T-helper 1 cell treated with Interleukin-12 subunit alpha and Interleukin-12 subunit beta and Interleukin-4 antibody, amounts not matched to agents 30 ng/mL and 1 ng/mL, for 36 hours (primary cell): ENCODE measurements at regions not wholly inside any gene's neighbourhood (a gene's known extent, or its start where the extent isn't known, plus 50 kb on each side); places are given as distances from the start of the nearest gene placed in this dataset.

Experiments used
- intact Hi-C: fragments of 100-400 bp; cut with micrococcal nuclease; formaldehyde crosslinking; loops from one replicate; pipeline ENCODE4 v1.15.1; 2024

DNA sequence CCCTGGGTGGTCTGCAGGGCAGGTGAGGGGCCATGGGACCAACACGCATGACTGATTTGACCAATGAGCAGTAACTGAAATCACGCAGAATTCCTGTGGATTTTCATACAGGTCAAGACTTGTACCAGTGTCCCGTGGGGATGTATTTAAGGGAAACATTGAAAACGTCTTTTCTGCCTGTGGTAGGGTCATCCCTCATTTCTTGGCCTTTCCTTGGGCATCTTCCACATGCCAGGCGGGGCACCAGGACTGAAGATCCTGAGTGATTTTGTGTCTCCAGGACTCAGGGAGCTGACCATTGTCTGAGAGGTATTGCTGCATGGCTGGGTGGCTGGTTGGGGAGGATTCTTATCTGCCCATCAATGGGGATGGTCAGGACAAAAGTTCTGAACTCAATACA lies 289.0 kb downstream of the GLRX3 start:
- intact Hi-C loops: no loop called here

GRCh38 chr10:130425881-130426435 lies 289.8 kb downstream of the GLRX3 start:
- intact Hi-C loops: no loop called here

- intact Hi-C loops: no loop called here
These were observed 291.1 kb downstream of the GLRX3 start for GRCh38 chr10:130427216-130427722.

DNA sequence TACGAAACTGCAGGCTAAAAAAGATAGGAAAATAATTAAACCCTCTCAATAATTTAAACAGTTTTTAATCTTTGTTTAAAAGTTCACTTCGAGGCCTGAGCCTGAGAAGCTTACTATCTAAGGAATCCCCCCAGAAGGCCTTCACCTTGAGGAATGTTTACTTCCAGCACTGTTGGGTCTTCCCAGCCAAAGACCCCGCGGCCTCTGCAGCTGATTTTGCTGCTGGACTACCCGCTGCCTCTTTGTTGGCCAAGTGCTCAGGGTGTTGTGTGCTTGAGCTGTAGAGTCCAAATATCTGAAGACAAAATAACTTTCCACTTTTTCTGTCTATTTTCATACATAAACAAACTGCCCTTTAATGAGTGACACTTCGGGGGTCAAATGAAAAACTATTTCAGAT lies 292.7 kb downstream of the GLRX3 start:
- intact Hi-C loops: no loop called here

GRCh38 chr10:130429809-130430208 lies 293.6 kb downstream of the GLRX3 start:
- intact Hi-C loops: no loop called here

DNA sequence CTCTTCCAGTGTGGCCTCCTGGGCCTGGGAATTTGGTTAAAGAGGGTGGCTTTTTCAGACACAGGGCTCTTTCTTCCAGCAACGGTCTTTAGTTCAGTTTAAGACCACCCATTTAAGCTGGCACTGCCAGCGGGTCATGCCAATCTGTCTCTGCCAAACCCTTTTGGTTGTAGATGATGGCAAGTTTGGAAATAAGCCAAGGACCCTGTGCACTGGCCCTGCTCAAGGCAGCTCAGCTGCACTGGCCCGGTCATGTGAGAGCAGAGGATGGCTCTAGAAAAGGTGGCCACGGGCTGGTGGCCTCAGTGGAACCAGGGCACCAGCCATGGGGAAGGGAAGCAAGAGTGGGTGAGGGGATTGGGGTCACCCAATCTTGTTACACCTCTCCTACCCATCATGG lies 294.1 kb downstream of the GLRX3 start:
- intact Hi-C loops: no loop called here

- intact Hi-C loops: no loop called here
These were observed 294.9 kb downstream of the GLRX3 start for GRCh38 chr10:130430852-130431704.

DNA sequence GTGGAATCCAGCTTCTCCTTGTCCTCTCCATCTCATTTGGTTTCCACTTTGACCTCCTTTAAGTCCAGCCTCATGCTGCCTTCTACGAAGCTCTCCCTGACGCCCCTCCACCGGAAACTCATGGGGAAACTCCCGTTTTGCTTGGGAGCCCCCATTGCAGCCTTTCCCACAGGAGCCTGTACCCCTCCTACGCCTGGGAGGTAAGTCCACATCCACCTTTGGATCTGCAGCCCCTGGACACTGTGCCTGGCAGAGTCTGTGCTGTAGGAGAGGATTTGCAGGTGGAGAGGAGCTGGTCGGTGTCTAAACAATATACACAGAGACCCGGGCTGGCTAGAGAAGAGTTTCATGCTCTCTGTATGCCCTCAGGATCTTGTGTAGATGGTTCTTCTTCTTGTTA lies 296.1 kb downstream of the GLRX3 start:
- intact Hi-C loops: no loop called here

- intact Hi-C loops: no loop called here
These were observed 296.7 kb downstream of the GLRX3 start for GRCh38 chr10:130432850-130433249.

GRCh38 chr10:130434446-130435385 lies 298.5 kb downstream of the GLRX3 start:
- intact Hi-C loops: no loop called here

DNA sequence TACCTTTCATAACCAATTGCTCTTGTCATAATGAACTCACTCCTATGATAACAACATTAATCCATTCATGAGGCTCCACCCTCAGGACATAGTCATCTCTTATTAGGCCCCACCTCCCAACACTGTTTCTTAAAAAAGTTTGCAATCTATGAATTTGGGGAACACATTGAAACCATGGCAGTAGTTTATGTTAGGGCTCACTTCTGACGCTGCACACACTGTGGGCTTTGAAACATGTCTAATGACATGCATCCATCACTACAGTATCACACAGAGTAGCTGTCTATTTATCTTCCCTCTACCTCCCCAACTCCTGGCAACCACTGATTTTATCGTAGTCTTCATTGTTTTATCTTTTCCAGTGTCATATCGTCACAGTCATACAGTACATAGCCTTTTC lies 299.8 kb downstream of the GLRX3 start:
- intact Hi-C loops: no loop called here

- intact Hi-C loops: no loop called here
These were observed 302.7 kb downstream of the GLRX3 start for GRCh38 chr10:130438861-130439260.

GRCh38 chr10:130439766-130440165 lies 303.6 kb downstream of the GLRX3 start:
- intact Hi-C loops: no loop called here

DNA sequence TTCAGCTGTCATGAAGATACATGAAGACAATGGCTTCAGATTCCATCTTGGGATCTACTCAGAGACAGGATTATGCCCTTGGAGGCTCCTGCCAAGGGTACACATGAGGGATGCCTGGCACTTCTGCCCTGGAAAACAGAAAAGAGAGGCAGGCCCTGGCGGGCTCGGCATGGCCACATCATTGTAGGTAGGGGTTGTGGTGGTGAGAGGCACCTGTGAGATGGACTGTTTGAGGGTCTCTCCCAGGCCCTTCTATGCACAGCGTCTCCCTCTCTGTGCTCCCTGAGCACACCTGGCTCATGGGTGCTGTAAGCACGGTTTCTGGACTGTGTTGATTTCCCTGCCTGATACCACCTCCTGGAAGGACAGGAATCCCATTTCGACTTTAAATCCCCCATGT lies 304.3 kb downstream of the GLRX3 start:
- intact Hi-C loops: no loop called here

GRCh38 chr10:130440971-130441370 lies 304.8 kb downstream of the GLRX3 start:
- intact Hi-C loops: no loop called here

DNA sequence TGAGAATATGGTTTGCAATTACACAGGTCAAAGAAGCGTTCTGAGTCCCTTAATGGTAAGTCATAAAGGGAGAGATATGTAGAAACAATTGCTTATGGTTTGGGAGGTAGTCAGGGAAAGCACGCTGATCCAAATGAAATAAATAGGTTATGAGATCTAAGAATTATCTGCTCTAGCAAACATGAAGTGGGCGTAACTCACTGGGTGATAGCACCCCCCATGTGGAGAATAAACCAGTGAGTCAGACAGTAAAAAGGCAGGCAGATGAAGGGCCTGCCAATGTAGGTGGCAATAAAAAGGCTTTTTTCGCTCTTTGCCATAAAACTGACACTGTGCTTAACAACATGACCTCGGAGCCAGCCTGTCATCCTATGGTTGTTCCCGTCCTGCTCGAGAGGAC lies 306.9 kb downstream of the GLRX3 start:
- intact Hi-C loops: no loop called here

GRCh38 chr10:130453036-130453720 lies 317.0 kb downstream of the GLRX3 start:
- intact Hi-C loops: no loop called here

DNA sequence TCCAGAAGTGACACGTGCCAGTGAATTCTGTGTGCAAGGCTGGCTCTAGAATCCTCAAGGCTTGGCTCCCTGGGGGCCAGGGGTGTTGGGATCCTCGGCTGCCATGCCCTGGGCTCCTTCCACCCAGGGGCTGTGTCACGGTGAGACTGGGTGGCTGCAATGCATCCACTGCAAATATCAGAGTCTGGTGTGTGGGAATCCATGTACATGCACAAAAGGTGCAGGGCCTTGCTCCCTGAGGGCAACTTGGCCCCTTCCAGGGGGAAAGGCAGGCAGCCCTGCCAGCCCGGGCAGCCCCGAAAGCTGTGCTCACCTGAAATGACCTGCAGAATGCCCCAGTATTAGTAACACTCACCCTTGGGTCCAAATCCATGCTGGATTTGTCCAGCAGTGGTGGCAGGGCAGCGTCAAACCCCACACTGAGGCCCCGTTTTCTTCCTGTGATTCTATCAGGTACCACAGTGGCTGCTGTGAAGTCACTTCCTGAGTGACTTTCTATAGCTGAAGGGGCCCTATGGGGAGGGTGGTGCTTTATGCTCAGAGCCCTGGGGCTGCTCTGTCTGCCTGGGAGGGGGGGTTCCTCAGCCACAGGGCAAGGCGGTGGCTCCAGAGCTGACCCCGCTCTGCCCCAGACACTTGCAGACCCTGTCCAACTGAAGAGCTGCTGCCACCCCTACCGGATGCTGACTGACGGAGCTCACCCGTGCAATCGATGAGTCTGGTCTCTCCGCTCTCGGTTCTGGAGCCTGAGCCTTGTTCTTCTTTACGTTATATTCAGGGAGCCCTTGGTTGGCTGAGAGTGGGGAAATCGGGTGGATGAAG lies 317.7 kb downstream of the GLRX3 start:
- intact Hi-C loops: no loop called here

DNA sequence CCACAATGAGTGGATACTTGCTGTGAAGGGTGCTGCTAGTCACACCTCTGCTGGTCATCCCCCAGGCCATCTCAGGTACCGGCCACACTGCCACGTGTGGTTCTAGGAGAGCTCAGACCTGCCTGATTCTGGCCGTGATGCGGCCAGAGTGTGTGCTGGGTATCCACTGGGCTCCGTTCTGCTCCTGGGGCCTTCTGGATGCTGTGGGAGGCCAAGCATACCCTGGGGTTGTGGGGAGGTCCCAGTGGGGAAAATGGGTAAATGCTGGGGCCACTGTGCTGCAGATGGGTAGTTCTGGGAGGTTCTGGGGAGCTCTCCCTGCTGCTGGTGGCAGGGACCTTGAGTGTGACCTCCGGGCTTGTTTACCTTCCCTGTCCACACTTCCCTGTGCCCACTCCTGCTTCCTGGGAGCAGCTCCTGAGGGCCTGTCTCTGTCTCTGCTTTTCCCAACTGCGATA lies 318.4 kb downstream of the GLRX3 start:
- intact Hi-C loops: no loop called here

DNA sequence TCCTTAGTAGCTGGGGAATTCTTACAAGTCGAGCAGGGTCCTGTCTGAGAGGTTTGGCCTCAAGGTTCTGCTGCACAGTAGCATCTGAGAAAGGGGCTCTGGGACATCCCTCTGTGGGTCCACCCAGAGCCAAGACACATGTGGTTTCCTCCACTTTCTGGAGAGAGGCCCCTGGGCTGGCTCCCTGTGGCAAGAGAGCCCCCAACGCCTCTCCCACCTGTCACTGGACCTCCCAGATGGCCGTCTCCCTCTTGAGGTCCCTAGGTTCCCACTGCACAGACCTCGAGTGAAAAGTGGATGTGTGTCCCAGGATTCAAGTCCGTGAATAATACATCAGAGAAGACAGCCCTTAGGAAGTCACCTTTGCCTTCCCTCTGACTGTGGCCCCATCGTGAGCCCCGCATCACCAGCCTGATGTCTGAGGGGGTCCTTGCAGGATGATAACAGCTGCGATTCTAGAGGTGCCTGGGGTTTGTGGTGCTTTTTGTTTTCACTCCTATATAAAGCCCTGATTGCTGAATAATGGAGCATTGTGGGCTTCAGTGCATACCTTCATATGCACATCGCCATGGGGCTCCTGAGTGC lies 319.0 kb downstream of the GLRX3 start:
- intact Hi-C loops: no loop called here
